GM18499 (cell line): ENCODE measurements at regions not wholly inside any gene's neighbourhood (a gene's known extent, or its start where the extent isn't known, plus 50 kb on each side); places are given as distances from the start of the nearest gene placed in this dataset.
A peak's percentile ranks its signal among the peaks of the same experiment; 100 is the strongest.

ENCODE experiments used
- ATAC-seq: cut with Tn5 transposase; IDR thresholded peaks from one replicate; pipeline ENCODE4 v1.9.1; 2021; ENCODE audit warnings: moderate number of reproducible peaks; ENCODE audit not compliant: insufficient read depth, unreplicated experiment

DNA sequence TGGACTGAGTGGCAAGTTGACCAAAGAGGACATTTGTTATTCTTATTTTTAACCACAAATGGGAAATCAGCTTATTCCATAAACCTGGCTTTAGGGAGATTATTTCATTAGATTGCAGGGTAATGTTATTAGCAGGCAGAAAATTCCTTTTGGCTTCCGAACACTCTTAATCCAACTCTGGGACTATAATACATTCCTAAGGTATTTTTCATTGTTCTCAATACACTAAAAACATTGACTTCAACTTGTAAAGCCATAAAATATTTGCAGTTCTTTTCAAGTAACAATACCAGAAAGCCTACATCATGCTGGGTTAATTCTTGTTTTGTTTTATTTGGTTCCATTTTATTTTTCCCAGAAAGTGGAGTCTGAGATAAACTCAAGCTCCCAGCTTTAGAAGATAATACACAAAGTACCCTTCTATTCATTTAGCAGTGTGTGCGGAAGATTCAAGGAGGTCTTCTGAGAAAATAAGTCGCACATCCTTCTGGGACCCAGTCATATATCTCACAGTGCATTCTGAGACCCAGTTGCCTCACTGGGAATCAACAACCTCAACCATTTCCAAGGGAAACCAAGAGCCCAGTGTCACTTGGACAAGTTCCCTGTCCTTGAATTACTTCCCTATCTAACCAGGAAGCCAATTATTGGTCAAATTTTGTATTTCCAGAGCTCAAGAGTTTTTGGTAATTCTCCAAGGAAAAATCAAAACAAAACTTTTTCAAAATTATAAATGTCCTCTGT is 389.6 kb upstream of the DYNLRB2 start:
- ATAC-seq, result no peak

GRCh38 chr16:80148826-80149225 is 392.0 kb upstream of the DYNLRB2 start:
- ATAC-seq, result no peak

GRCh38 chr16:80147026-80147655 is 393.7 kb upstream of the DYNLRB2 start:
- no peak for ATAC-seq

DNA sequence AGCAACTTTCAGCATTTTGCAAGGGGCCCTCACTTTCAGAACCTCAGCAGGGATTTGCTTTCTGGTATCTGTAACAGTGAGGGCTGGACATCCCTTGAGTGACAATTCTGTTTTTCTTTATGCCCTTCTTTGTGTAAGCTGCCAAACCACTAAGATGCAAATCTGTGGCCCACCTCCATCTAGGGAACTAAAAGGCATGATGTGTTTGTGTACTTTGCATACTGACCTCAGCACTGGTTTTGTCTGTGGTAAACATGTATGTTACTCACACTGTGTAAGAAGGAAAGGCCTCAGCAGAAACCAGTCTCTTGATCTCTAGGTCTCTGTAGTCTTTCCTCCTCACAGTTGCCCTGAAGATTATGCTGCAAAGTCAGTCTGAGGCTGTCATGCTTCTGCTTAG is 396.6 kb upstream of the DYNLRB2 start:
- peak; percentile 100 for ATAC-seq

- no peak for ATAC-seq
These were observed 397.9 kb upstream of the DYNLRB2 start for GRCh38 chr16:80142940-80143339.

DNA sequence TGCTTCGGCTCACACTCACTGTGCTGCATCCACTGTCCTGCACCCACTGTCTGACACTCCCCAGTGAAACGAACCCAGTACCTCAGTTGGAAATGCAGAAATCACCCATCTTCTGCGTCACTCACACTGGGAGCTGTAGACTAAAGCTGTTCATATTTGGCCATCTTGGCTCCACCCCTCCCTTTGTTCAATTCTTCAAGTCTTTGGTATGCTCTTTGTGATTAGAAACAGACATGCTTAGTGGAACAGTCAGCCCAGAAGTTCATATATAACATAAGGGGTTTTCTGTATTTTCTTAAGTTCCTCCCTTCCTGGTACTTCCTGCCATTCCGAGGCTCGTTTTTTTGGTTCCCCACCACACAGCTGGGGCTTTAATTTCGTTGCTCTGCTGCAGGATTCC is 398.5 kb upstream of the DYNLRB2 start:
- ATAC-seq, result no peak

GRCh38 chr16:80129791-80130190 is 411.0 kb upstream of the DYNLRB2 start:
- no peak for ATAC-seq

DNA sequence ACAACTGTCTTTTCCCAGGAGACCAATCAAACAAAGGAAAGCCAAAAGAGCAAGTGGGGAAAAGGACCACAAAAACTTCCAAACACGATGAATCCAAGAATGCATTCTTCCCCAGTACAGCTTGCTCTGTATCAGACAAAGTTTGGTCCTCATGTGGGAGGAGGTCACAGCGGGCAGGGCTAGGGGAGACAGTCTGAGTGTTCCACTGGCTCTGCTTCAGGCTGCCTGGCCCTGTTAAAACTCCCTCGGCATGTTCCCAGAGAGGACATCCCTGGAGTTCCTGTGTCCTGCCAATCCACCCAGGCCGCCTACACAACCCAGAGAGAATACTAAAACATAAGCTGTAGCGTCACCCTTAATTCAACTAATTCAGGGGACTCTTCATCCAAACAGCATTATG is 415.1 kb upstream of the DYNLRB2 start:
- ATAC-seq, result no peak

GRCh38 chr16:80123189-80123588 is 417.6 kb upstream of the DYNLRB2 start:
- no peak for ATAC-seq

GRCh38 chr16:80122115-80122514 is 418.7 kb upstream of the DYNLRB2 start:
- no peak for ATAC-seq

DNA sequence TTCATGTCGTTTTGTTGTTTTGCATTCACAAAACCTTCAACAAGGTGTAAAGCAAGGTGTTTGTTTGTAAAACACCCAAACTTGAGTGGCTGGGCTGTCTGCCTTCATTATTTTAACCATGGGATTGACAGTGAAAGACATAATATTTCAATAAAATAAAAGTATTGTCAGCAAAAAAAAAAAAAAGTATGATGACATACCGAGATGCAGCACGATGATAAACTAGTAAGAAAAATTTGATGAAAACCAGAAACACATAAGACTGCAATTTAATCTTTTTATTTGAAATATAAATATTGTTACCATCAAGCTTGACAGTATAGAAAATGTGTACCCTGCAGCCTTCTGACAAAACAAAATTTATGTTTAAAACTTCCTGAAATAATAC is 419.3 kb upstream of the DYNLRB2 start:
- no peak for ATAC-seq

- ATAC-seq, result no peak
These were observed 419.8 kb upstream of the DYNLRB2 start for GRCh38 chr16:80120899-80121521.

- ATAC-seq, result no peak
These were observed 423.1 kb upstream of the DYNLRB2 start for GRCh38 chr16:80117556-80118130.

DNA sequence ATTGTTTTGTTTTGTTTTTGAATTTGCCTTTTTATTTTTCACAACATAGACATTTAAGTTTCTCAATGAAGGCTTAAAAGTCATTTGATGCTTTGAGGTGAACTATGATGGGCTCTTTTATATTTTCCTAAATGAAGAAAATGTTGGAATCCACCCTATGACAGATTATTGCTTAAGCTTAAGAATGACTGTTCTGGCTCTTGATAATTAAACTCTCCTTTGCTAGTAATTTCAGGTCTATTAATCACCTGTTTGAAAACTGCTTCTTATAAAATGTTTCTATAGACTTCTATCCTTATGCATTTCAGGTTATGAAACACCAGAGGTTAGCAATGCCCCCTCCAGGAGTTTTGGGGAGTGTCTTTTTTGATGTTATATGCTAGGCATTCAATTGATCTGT is 424.1 kb upstream of the DYNLRB2 start:
- no peak for ATAC-seq

GRCh38 chr16:80114699-80115098 is 426.1 kb upstream of the DYNLRB2 start:
- ATAC-seq, result no peak

DNA sequence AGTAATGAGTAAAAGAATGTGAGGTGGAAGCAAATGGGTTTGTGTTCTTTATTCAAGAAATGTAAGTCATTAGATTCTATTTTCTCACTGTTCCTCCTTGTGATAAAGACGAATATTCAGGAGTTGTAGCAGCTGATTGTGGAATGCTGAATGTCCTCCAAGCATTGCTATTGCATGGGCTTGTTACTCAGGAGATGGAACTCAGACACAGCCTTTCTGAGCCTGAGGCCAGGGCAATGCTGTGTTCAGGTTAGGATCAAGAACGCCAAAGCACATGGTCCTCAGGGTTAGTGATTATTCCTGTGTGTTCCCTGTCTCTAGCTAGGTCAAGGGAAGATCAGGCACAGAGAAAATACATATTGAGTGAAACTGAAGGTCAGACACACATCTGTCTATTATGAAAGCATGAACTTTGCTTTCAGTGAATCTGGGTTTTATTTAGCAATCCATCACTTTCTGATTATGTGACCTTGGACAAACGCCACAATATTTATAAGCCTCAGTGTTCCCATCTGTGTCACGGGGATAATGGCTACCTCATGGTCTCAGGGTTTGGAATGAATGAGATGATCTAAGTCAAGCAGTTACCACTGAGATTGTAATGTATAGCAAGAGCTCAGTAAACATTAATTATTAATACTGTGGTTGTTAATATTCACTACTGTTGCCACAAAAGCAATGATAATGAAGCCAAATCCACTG is 426.8 kb upstream of the DYNLRB2 start:
- no peak for ATAC-seq

DNA sequence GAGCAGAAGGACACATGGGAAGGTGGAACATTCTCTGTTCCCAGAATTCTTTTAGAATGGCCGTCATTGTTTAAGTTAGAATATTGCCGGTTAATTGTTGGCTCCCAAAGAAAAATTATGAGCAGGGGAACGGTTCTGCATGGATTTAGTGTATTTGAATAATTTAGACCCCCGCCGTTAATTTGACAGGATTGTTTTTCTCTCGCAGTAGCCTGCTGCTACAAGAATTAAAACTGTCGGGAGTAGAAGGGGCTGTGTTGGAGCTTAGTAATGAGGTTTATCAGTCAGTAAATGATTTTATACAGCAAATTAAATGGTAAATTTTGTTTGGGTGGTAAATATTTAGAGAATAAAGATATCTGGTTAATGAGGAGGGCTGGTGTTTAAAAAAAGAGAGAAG is 431.2 kb upstream of the DYNLRB2 start:
- no peak for ATAC-seq

DNA sequence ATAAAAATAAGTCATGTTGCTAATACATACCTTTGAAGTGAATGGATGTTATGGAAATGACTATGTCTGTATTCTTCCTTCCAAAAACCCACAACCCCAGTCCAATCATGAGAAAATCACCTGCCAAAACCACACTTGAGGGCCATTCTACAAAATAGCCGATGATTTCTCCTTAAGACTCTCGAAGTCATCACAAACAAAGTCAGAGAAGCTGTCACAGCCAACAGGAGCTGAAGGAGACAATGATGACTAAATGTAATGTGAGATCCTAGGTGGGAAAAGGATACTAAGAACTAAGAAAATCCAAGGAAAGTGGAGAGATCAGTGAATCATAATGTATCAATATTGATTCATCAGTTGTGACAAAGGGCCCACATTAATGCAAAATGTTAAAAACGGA is 432.9 kb upstream of the DYNLRB2 start:
- no peak for ATAC-seq

GRCh38 chr16:80105751-80106150 is 435.0 kb upstream of the DYNLRB2 start:
- no peak for ATAC-seq

DNA sequence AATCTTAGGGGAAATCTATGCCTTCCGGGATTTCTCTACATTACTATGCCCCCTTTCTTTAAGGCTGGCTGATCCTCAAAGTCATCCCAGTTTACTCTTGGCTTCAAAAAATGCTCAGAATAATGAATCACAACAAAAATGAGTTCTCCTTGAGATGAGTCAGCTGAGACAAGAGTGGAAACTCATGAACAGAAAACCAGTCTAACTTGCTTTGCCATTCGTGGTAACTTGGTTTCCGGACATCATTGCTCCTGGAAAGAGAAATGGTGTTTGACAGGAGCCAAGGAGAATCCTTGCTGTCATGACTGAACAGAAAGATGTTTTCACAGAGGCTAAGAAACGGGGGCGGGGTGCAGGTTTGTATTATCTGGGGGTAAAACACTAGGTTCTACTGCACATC is 435.6 kb upstream of the DYNLRB2 start:
- ATAC-seq, result no peak

DNA sequence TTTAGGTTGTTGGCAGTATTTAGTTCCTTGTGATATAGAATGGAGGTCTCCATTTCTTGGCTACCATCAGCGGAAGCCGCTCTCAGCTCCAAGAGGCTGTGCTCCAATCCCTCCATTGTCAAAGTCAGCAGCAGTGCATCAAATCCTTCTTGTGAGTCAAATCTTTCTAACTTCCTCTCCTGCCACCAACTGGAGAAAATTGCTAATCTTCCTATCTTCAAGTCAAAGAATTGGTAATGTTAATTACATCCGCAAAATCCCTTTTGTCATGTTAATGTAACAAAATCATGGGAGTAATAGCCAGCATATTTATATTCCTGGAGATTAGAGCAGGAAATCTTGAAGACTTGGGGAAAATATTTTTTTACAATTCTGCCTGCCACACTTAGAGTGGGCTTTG is 436.4 kb upstream of the DYNLRB2 start:
- no peak for ATAC-seq
